ENCODE measurements at regions not wholly inside any gene's neighbourhood (a gene's known extent, or its start where the extent isn't known, plus 50 kb on each side); places are given as distances from the start of the nearest gene placed in this dataset.
A peak's percentile ranks its signal among the peaks of the same experiment; 100 is the strongest.

- TF ChIP-seq MAX (IDR thresholded peaks at IDR 0.05) (peak; percentile 76), CREB1 (IDR thresholded peaks at IDR 0.05; ENCODE audit: low read depth) (no peak), TAF1 (IDR thresholded peaks at IDR 0.05; ENCODE audit: low read depth) (no peak), TCF12 (IDR thresholded peaks at IDR 0.05; ENCODE audit: low read depth) (no peak), RAD21 (IDR thresholded peaks at IDR 0.05; ENCODE audit: low read depth) (peak; percentile 96), EP300 (IDR thresholded peaks at IDR 0.05; ENCODE audit: borderline replicate concordance) (no peak), FOXM1 (IDR thresholded peaks at IDR 0.05; ENCODE audit: borderline replicate concordance, low read depth) (no peak), TEAD4 (IDR thresholded peaks at IDR 0.05) (peak; percentile 65)
These were observed 247.3 kb downstream of the LTN1 start for GRCh38 chr21:28745131-28746016.

Data from Ishikawa (cell line).